Caco-2 (cell line): ENCODE measurements at regions not wholly inside any gene's neighbourhood (a gene's known extent, or its start where the extent isn't known, plus 50 kb on each side); places are given as distances from the start of the nearest gene placed in this dataset.

Source experiments
- BruUV-seq: library from RNA; stranded (reverse); fragments of 400-500 nt; replicated peaks from 2 replicates; lab custom pipeline; 2021; lab: Mats Ljungman, UMichigan
- CTCF ChIA-PET: fragments of 300-600 bp; sonication (Branson Sonifier 250); formaldehyde crosslinking; loops from one replicate; lab custom pipeline; 2022; ENCODE audit warnings: antibody characterized with exemption; lab: Charles Lee
- POLR2A ChIA-PET: fragments of 300-600 bp; sonication (Branson Sonifier 250); formaldehyde crosslinking; loops from one replicate; lab custom pipeline; 2022; ENCODE audit warnings: antibody characterized with exemption; lab: Charles Lee
- DNase-seq, 2 experiments: peaks; one replicate each; pipeline versions ENCODE4 v3.0.0 to v3.0.0-alpha.2; 2020 to 2022
- H3K27me3 ChIP-seq: replicated peaks from 2 replicates; pipeline ENCODE4 v1.6.0; 2011; ENCODE audit warnings: low read length; ENCODE audit not compliant: control insufficient read depth, insufficient read depth
- H3K36me3 ChIP-seq: 2 replicates; pipeline ENCODE4 v1.5.1; 2011; ENCODE audit warnings: low read length; ENCODE audit not compliant: control insufficient read depth, insufficient read depth
- H3K4me1 ChIP-seq: fragments of 250-450 bp; sonication (Bioruptor Pico); 2 replicates; pipeline ENCODE4 v1.5.1; 2020; ENCODE audit warnings: mild to moderate bottlenecking
- H3K4me3 ChIP-seq: 2 replicates; pipeline ENCODE4 v1.5.1; 2011; ENCODE audit warnings: low read depth, mild to moderate bottlenecking, control low read depth, low read length
- H3K9me3 ChIP-seq: fragments of 250-450 bp; sonication (Bioruptor Pico); 2 replicates; pipeline ENCODE4 v1.5.1; 2020; ENCODE audit warnings: mild to moderate bottlenecking, moderate library complexity
- H3K27ac Mint-ChIP-seq: one replicate; pipeline ENCODE4 v1.8.0; 2022; ENCODE audit warnings: mixed read lengths; ENCODE audit not compliant: unreplicated experiment
- H3K27me3 Mint-ChIP-seq: one replicate; pipeline ENCODE4 v1.8.0; 2022; ENCODE audit warnings: mixed read lengths; ENCODE audit not compliant: insufficient read depth, unreplicated experiment
- H3K36me3 Mint-ChIP-seq: one replicate; pipeline ENCODE4 v1.8.0; 2022; ENCODE audit warnings: mild to moderate bottlenecking, mixed read lengths; ENCODE audit not compliant: insufficient read depth, unreplicated experiment
- H3K4me1 Mint-ChIP-seq: one replicate; pipeline ENCODE4 v1.8.0; 2022; ENCODE audit warnings: low read depth, mixed read lengths; ENCODE audit not compliant: unreplicated experiment
- H3K4me3 Mint-ChIP-seq: one replicate; pipeline ENCODE4 v1.8.0; 2022; ENCODE audit warnings: mild to moderate bottlenecking, moderate library complexity, mixed read lengths; ENCODE audit not compliant: unreplicated experiment
- H3K9me3 Mint-ChIP-seq: one replicate; pipeline ENCODE4 v1.8.0; 2022; ENCODE audit warnings: mixed read lengths; ENCODE audit not compliant: unreplicated experiment
- CTCF ChIP-seq, 2 experiments: fragments of 200-600 bp in 1 of 2; IDR thresholded peaks; 1 replicate in 1 of 2; 2 replicates in 1 of 2; pipeline versions ENCODE4 v1.5.1 to v1.8.0; 2011 to 2022; ENCODE audit warnings: antibody characterized with exemption in 1 of 2, control low read depth in 1 of 2, inconsistent platforms in 1 of 2, low read depth in 1 of 2, low read length in 1 of 2, mild to moderate bottlenecking in 1 of 2, moderate library complexity in 1 of 2; ENCODE audit not compliant: insufficient read depth in 1 of 2, severe bottlenecking in 1 of 2, unreplicated experiment in 1 of 2
- intact Hi-C: fragments of 100-400 bp; cut with micrococcal nuclease; formaldehyde crosslinking; loops from one replicate; pipeline ENCODE4 v1.10.0; 2022; ENCODE audit not compliant: unreplicated experiment

DNA sequence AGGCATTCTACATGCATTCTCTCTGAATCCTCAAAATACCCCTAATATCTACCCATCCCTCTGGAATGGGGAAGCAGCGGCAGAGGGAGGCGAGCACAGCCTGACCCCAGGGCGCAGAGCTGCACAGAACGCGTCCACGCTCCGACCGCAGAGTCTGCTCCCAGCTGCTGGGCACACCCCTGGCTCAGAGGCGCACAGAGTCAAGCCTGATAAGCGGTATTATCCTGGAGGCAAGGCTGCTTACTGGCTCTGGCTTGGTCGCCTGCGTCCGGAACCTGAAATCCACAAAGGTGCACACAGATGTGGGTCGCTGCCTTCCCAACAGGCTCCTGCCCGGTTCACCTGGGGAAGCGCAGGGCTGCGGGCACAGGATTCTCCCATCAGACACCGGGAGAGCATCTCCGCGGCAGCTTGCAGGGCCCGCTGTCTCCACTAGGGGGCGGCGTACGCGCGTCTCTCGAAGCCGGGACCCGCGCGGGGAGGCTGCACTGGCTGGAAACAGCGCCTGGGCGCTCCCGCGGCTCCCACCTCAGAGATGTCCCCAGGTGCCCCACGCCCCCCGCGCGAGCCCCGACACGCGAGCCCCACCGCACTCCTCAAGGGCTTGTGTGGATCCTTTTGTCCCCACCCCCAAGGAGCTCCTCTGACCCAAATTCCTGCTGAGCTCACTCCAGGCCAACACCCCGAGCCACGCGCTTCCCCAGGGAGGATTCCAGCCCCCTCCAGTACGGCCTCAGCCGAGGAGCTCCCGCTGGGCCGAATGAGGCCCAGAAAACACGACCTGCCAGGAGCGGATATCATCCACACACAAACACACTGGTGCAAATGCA is 120.1 kb upstream of the FZD10 start:
- Mint-ChIP-seq H3K27ac (no peak overlapping the region), H3K4me3 (no peak overlapping the region), H3K9me3 (peaks cover 18% of the 10 kb centered on the region), H3K27me3 (peaks cover 3% of the 10 kb centered on the region), H3K4me1 (no peaks in the 10 kb centered on the region), H3K36me3 (peaks cover 9% of the 10 kb centered on the region)
- no peaks in the 10 kb centered on the region for H3K27me3 ChIP-seq
- no TSS peak for BruUV-seq
- peak in 1 of 2 experiments; percentile 4 for DNase-seq
- peaks cover 5% of the 10 kb centered on the region; the same call in 1 of the 2 replicates for H3K4me1 ChIP-seq
- ChIA-PET POLR2A (no interaction called here), CTCF (no interaction called here)
- TF ChIP-seq CTCF (IDR thresholded peaks at IDR 0.05; ENCODE audit: insufficient read depth in 1 of 2, low read depth in 1 of 2, low read length in 1 of 2, severe bottlenecking in 1 of 2, unreplicated experiment in 1 of 2), result peak in 1 of 2 experiments; percentile 34
- intact Hi-C loops, result loop anchor here (10.0 kb wide), 1 partner anchor 103 kb away; no protein-coding TSS in a partner anchor
- no peaks in the 10 kb centered on the region for H3K9me3 ChIP-seq
- no peak overlapping the region for H3K4me3 ChIP-seq
- no peaks in the 10 kb centered on the region for H3K36me3 ChIP-seq

GRCh38 chr12:130043685-130044406 is 118.4 kb upstream of the FZD10 start:
- Mint-ChIP-seq H3K27me3 (peaks cover 3% of the 10 kb centered on the region), H3K4me3 (no peak overlapping the region), H3K27ac (no peak overlapping the region), H3K4me1 (no peaks in the 10 kb centered on the region), H3K9me3 (peaks cover 11% of the 10 kb centered on the region), H3K36me3 (peaks cover 9% of the 10 kb centered on the region)
- peak in 1 of 2 experiments; percentile 50 for DNase-seq
- TF ChIP-seq CTCF (IDR thresholded peaks at IDR 0.05; ENCODE audit: insufficient read depth in 1 of 2, low read depth in 1 of 2, low read length in 1 of 2, severe bottlenecking in 1 of 2, unreplicated experiment in 1 of 2), result no peak
- no peaks in the 10 kb centered on the region for H3K36me3 ChIP-seq
- no peaks in the 10 kb centered on the region for H3K27me3 ChIP-seq
- no peak overlapping the region for H3K4me3 ChIP-seq
- peaks cover 5% of the 10 kb centered on the region; the same call in 1 of the 2 replicates for H3K4me1 ChIP-seq
- H3K9me3 ChIP-seq, result no peaks in the 10 kb centered on the region
- no TSS peak for BruUV-seq
- CTCF ChIA-PET, result no interaction called here
- POLR2A ChIA-PET, result no interaction called here
- intact Hi-C loops, result loop anchor here (10.0 kb wide), 1 partner anchor 101 kb away; no protein-coding TSS in a partner anchor

GRCh38 chr12:130044991-130045621 is 117.2 kb upstream of the FZD10 start:
- DNase-seq, result peak; percentile 6 to 55
- TF ChIP-seq CTCF (IDR thresholded peaks at IDR 0.05; ENCODE audit: insufficient read depth in 1 of 2, low read depth in 1 of 2, low read length in 1 of 2, severe bottlenecking in 1 of 2, unreplicated experiment in 1 of 2), result no peak
- intact Hi-C loops, result loop anchor here (10.0 kb wide), 1 partner anchor 100 kb away; no protein-coding TSS in a partner anchor
- Mint-ChIP-seq H3K4me1 (no peaks in the 10 kb centered on the region), H3K27ac (no peak overlapping the region), H3K4me3 (no peak overlapping the region), H3K36me3 (peaks cover 9% of the 10 kb centered on the region), H3K27me3 (peaks cover 3% of the 10 kb centered on the region), H3K9me3 (peaks cover 20% of the 10 kb centered on the region)
- H3K36me3 ChIP-seq, result no peaks in the 10 kb centered on the region
- no peaks in the 10 kb centered on the region for H3K27me3 ChIP-seq
- ChIA-PET POLR2A (no interaction called here), CTCF (no interaction called here)
- no TSS peak for BruUV-seq
- H3K9me3 ChIP-seq, result no peaks in the 10 kb centered on the region
- H3K4me1 ChIP-seq, result peaks cover 5% of the 10 kb centered on the region; the same call in 1 of the 2 replicates
- no peak overlapping the region for H3K4me3 ChIP-seq
